NCI-H2107 (cell line): ENCODE measurements at regions not wholly inside any gene's neighbourhood (a gene's known extent, or its start where the extent isn't known, plus 50 kb on each side); places are given as distances from the start of the nearest gene placed in this dataset.
"Not testable (repeated sequence)": the region's sequence is repeated elsewhere in the genome, so short reads cannot be mapped to it uniquely, and the experiment has no call there.

Experiments
- DNase-seq: peaks from one replicate; lab custom pipeline; 2025; lab: John Stamatoyannopoulos, UW

DNA sequence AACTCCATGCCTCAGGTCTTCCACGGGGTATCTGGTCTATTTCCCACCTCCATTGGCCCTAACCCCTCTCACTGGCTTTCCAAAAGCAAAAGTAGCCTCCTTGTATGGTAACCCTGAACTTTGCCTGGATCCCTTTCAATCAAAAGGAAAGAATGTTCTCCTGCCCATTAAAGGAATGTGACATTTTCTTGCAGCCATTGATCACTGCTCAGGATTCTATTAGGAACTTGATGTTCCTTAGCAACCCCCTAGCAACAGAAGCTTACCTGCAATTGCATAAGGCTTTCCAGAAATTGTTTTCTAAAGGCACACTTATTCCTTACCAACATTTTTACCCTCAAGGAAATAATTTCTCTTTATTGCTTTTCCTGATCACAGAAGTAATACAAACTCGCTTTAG, 91.4 kb upstream of the AGAP1 start:
- no peak for DNase-seq

DNA sequence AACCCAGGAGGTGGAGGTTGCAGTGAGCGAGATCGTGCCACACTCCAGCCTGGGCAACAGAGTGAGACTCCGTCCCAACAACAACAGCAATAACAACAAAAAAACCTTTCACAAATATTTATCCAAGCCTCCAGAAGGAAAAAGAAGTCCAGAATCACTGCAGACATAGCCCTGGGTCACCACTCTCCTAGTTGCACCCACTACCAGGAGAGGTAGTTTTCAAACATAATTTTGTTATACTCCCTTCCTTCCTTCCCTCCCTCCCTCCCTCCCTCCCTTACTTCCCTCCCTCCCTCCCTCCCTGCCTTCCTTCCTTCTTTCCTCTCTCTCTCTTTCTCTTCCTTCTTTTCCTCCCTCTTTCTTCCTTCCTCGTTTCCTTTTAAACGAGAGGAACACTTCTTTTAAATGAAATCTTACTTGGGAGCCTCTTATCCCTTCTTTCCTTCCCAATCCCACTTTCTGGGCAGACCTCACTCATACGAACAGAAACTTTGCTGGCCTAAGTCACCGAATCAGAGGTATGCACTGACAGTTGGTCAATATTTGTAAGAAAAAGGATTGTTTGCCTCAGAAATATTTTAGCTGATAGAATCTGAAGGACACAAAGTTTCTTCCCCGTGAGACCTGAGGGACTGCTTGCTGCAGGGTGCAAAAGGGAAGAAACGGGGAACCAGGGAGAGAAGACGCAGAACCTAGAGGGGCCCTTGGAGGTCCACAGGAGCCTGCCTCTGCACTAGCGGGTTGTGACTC, 88.1 kb upstream of the AGAP1 start:
- no peak for DNase-seq

DNA sequence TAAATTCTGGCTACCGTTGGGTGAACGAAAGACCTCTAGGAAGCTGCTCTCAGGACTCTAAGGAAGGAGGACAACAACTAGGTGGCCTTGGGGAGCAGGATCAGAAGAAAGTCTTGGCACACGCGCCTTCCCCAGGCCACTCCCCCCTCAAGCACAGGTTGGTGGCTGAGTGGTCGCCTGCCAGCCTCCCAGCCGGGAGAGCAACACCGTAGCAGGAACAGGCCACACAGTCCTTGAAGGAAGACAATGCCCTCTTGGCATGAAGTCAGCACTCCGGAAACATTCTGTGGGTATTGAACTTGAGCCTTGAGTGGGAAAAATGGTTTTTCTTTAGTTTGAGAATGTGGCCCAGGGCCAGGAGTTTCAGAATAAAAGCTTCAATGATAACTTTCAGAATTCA, 87.4 kb upstream of the AGAP1 start:
- DNase-seq = no peak

DNA sequence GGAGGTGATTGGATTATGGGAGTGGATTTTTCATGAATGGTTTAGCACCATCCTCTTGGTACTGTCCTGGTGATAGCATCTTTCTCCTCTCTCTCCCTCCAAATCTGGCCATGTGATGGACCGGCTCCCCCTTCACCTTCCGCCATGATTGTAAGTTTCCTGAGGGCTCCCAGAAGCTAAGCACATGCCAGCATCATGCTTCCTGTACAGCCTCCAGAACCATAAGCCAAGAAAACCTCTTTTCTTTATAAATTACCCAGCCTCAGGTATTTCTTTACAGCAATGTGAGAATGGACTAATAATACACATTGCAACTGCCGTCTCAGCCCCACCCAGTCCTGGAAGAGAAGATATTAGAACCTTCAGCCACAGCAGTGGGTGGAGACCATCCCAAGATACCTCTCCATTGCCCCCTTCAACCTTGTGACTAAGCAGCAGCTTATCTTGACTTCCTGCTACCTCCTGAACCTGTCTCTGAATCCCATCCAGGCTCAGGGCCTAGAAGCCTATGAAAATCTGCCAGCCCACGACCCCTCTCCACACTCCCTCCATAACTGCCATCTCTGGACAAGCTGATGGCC, 81.8 kb upstream of the AGAP1 start:
- DNase-seq = no peak

DNA sequence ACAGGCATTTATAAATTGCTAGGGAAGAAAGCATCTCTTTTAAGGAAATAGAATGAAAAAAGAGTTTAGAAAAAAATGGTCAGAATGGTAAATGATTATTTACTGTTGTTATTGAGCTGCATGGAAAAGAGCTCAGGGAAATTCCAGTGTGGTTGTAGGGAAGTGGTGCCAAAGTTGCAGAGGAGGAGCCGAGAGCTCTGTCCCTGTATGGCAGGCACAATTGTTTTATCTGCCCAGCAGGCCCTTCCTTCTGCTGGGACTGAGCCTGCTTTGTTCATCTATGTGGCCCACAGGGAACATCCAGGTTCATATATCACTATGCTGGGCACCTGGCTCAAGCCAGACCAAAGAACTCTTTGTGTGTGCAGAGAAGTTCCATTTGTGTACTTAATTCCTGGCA, 80.8 kb upstream of the AGAP1 start:
- DNase-seq = no peak

DNA sequence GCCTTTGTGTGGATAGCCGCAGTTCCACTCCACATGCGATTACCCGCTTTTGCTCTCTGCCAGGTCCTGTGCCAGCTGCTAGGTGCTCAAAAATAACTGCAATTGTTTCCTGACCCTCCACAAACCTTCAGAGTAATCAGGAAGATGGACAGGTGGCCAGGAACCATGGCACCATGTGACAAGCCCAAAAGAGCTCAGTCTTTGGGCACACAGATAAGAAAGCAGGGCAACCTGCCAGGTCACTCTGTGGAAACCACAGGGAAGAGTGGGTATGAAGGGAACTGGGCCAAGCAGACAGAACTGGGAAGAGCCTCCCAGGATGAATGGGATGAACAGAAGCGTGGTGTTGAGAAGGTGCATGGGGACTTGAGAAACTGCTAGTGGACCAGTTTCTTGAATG, 79.4 kb upstream of the AGAP1 start:
- peak; percentile 73 for DNase-seq

DNA sequence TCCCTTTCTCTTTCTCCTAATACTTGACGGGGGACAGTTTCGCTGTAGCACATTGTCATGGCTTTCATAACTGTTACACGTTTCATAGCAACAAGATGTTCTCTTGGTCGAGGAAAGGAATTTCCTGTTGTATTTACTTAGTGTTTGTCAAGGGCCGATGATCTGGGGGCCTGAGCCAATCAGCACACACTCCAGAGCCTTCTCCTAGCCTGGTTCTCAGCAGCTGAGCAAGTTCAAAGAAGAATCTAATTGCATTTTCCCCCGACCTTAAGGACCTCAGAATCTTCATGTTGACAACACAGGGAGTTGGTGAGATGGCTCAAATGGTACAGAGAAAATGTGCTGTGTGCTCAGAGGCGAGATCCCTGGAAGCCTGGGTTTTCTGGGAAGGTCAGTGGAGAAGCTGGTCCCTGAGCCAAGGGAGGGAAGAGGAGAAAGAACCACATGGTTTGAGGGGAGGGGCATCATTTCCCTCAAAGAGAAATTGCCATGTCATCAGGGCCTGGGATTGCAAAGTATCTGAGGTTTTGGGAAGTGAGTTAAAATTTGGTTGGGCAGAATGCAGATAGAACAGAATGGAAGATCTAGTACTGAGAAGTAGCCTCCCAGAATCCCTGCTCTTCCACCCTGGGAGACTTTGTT, 76.9 kb upstream of the AGAP1 start:
- no peak for DNase-seq

DNA sequence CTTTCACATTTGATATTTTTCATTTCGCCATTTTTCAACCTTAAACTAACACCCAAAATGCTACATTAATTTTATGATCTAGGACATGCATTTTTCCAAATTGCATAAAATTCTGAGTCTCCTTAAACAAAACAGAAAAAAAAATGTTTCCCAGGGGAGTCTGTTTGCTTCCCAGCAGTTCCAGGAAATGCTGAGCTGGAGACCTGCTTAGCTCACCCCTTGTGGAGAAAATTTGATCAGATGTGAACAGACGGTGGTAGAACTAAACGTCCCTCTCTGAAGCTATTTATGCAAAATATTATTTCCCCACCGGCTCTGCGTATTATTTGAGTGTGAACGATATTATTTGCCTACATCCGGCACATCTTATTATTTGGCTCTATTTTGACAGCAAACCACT, 74.9 kb upstream of the AGAP1 start:
- no peak for DNase-seq

DNA sequence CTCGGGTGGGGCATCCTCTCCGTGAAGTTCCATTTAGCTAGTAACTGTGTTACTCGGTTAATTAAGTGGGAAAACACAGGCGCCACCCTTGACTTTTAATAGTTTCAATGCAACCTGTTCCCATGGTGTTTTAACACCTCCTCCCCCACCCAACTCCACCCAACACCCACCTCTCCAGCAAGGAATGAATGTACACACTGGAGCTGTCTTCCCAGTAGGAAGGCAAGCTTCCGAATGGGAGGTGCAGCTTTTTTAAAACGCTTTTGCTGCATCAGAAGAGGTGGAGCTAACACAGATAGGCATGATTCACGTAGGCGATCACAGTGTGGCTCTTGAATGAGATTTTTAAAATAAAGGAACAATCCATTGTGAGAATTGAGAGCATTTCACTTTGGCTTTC, 73.8 kb upstream of the AGAP1 start:
- no peak for DNase-seq

DNA sequence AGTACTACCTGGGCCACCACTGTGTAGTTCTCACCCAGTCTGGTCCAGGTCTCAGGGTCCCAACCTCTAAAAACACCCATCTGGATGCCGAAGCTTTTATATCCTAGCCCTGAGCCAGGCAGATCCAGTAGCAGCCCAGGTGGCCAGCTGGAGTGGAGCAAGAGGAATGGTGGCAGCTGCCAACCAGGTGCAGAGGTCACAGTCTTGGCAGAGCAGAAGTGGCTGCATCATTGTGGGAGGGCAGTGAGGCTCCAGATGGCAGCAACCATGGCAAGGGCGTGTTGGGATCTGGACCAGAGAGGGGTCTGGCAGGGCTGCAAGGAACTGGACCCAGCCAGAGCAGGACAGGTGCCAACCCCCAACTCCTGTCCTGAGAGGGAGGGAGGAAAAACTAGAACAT, 72.2 kb upstream of the AGAP1 start:
- DNase-seq = no peak

DNA sequence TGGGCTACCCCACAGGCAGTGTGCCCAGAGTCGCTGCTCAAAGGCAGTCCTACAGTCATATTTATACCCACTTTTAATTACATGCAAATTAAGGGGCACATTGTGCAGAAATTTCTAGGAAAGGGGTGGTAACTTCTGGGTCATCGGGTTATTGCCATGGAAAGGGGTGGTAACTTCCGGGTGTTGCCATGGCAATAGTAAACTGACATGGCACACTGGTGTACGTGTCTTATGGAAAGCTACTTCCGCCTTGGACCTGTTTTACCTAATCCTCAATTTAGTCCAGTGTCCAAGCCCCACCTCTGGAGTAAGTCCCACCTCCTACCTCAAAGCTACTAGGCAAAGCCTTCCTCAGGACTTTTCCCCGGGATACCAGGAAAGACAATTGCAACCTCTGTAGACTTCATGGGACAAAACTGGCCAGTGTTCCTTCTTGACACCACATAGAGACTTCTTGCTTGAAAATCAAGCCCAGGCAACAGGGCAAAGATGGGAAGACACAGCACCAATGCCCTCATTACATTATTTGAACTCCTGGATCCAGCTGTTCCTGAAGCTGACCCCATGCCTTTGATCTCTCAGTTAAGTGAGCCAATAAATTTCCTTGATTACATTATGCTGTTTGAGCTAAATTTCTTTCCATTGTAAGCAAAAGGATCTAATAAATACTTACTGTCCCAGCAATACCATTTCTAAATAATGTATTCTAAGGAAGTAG, 63.3 kb upstream of the AGAP1 start:
- DNase-seq = no peak

DNA sequence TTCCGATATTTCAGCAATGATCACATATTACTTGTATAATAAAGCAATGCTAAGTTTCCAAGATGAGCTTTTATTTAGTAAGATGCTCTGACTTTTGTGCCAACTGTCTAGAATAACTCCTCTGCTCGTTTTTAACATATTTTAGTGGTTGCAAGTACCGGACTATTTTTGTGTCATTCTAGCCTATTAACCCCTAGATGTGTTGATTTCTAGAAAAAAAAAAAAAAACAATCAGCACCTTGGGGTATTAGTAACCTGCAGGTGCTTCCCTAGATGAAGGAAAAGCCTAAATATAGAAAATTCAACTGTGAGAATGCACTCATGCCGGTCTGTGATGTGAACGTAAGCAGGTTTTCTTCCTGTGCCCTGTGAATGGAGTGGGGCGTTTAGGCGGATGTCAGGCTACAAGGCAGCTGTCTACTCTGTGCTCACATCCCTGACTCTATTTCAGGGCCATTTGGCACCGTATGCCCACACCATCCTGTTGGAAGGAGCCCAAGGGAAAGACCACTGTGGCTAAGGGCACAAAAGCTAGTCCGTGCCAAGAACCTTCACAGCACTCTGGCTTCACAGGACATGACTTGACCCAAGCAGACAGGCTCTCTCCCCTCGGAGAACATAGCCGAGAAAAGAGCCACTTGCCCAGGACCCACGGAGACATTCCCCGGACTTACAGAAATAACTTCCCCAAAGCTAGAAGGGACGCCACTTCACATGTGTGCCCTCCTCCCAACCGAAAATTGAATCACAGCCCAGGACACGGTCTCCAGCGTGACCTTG, 60.9 kb upstream of the AGAP1 start:
- no peak for DNase-seq

DNA sequence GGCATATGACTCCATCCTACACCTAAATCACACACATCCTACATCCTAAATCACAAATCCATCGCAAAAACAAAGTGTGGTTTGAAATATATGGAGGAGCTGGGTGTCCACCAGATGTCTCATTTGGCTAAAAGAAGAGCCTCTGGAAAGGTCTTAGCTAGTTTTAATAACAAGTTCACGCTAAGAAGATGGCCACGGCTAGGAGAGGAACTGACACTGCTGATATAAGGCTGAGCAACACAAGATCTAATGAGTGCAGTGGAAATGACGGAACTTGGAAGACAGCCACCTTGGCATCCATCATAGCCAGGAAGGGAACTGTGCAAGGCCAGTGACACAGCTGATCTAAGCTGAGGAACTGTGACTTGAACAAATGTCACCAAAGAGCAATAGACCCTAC, 60.0 kb upstream of the AGAP1 start:
- no peak for DNase-seq

DNA sequence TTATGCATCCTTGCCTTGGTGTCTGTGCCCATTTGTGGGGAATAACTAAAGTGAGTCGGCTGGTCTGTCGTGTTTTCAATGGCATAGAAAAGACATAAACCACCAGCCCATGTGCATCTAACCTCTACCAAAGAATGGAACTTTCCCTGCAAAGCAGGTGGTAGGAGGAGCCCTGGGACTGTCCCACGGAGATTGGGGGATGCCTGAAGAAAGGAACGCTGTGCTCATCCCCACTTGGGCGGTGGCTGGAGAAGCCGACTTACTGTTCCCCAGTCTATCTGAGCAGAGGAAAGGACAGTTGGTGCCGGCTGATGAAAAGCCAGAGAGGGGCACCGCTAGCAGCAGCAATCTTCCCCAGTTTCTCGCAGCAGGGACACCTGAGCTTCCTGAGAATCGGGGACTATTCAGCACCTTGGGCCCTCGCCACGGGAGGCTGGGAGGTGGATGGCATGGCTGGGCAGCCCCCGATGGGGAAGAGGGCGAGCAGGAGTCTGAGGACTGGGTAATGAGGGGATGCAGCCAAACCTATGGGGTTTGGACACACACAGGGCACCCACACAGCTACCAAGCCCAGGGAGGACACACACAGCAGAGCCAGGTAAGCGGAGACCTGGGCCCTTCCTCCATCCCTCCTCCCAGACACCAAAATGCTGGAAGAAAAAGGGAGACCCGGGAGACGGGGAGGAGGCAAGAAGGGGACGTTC, 53.7 kb upstream of the AGAP1 start:
- DNase-seq = no peak

DNA sequence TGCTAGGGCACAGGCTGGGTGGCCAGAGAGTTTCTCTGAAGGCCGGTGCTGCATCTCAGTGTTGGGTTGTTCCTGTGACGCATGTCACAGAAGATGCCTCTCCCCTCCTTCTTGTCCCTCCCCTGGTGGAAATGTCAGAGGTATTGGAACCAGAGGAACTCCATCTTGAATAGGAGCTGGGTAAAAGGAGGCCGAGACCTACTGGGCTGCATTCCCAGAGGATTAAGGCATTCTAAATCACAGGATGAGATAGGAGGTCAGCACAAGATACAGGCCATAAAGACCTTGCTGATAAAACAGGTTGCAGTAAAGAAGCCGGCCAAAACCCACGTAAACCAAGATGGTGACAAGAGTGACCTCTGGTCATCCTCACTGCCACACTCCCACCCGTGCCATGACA, 50.3 kb upstream of the AGAP1 start:
- not testable (repeated sequence) for DNase-seq
